HG02943 (cell line): ENCODE measurements at regions not wholly inside any gene's neighbourhood (a gene's known extent, or its start where the extent isn't known, plus 50 kb on each side); places are given as distances from the start of the nearest gene placed in this dataset.

Experiments
- ATAC-seq: cut with Tn5 transposase; IDR thresholded peaks from one replicate; pipeline ENCODE4 v1.9.1; 2021; ENCODE audit warnings: mild to moderate bottlenecking, low read depth, moderate library complexity; ENCODE audit not compliant: unreplicated experiment

DNA sequence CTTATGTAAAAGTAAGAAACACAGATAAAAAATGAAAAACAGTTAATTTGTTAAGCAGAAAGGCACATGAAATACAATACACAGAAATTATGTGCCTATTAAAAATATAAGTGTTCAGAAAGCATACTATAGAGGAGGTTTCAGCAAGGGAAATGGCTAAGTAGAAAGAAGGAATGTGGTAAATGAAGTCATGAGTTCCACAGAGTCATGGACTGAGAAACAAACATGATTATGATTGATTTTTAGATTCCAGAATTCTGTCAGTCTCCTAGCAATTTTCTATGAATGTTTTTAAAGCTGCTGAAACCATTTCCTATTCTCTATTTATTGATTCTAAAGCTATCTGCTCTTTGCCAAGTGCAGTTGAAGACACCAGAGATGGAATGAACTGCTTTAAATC is 1398.4 kb downstream of the ARAP2 start:
- no peak for ATAC-seq

GRCh38 chr4:34850421-34850820 is 1393.9 kb downstream of the ARAP2 start:
- no peak for ATAC-seq

DNA sequence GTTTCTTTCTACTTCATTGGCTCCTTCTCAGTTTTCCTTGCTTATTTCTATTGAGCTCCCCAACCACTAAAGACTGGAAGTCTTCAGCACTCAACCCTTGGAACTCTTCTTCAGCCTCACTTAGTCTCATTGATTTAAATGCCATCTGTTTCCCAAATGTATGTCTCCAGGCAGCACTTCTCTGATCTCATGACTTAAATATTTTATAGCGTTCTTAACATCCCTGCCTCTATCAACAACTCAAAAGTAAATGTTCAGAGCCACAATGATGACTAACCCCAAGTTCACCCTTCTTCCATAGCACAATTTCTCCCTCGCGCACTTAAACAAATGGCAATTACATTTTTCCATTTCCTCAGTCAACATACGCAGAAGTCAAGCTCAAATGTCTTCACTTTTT is 1393.3 kb downstream of the ARAP2 start:
- ATAC-seq: no peak

DNA sequence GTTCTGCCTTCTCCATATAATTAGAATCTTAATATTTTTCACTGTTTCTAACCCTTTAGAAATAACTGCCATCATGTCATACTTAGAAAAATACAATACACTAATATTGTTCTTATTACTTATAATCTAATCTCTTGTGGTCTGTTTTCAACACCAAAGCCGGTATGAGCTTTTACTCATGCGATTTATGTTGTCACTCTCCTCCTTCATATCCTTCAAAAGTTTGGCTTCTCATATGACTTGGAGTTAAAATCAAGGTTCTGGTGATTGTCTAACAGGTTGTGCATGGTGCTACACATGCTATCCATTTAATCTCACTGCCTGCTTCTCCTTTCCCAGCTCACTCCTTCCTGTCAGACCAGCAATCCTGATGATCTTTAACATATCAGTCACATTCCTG is 1392.9 kb downstream of the ARAP2 start:
- no peak for ATAC-seq

- no peak for ATAC-seq
Measured at GRCh38 chr4:34854451-34854850, 1389.9 kb downstream of the ARAP2 start.

GRCh38 chr4:34861666-34862065 is 1382.6 kb downstream of the ARAP2 start:
- ATAC-seq: no peak

DNA sequence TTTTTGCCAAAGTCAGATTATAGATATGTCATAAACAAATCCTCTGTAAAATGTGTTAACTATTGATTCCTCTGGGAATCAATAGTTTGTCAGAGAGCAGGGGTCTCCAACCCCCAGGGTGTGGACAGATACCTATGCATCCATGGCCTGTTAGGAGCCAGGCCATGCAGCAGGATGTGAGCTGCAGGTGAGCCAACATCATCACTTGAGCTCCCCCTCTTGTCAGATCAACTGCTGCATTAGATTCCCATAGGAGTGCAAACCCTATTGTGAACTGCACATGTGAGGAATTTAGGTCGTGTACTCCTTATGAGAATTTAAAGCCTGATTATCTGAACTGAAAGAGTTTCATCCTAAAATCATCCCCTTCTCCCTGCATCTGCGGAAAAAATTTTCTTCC is 1365.4 kb downstream of the ARAP2 start:
- no peak for ATAC-seq

DNA sequence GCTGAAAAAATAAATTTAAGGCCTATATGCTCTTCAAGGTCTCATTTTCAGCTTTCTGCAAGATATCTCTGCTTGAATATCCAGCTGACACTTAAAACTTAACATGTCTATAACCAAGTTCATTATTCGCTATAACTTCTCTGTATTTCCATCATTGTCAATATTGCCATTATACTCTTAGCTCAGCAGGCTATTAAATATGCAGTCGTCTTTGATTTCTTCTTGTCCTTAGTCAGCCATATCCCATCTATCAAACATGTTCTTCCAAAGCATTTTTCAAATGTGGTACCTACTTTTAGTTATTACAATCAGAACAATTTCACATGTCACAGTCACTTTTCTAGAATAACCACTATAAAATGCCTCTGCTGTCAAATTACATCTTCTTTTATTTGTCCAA is 1364.1 kb downstream of the ARAP2 start:
- no peak for ATAC-seq

DNA sequence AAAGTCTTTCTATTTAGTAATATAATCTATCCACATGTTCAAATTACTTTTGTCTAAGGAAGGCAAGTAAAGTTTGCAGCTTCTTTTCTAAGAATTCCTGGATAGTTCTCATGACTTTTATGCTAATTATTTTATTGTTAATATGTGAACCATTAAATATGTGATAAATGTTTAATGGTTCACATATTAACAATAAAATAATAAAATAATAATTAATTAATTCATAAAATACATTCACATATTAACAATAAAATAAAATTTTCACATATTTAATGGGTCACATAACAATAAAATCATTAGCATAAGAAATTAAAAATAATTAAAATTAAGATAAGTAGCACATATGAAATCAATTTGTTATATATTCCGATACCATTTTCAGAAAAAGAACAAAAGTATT is 1352.4 kb downstream of the ARAP2 start:
- no peak for ATAC-seq

- no peak for ATAC-seq
Measured at GRCh38 chr4:34893382-34893781, 1350.9 kb downstream of the ARAP2 start.

DNA sequence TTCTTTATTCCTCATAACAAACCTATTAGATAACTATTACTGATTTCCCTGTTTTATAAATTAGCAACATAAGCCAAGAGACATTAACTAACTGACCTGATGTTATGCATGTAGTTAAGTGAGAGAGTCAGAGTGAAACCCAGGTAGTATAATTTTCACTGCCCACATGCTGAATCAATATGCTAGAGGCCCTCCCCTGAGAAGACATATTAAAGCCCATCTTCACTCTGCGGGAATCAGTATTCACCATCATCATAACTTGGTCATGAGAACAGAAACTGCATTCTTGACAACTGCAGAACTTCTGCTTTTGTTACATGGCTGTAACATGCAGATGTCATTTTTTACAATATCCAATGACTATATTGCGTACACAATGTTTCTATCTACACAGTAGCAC is 1324.3 kb downstream of the ARAP2 start:
- no peak for ATAC-seq

DNA sequence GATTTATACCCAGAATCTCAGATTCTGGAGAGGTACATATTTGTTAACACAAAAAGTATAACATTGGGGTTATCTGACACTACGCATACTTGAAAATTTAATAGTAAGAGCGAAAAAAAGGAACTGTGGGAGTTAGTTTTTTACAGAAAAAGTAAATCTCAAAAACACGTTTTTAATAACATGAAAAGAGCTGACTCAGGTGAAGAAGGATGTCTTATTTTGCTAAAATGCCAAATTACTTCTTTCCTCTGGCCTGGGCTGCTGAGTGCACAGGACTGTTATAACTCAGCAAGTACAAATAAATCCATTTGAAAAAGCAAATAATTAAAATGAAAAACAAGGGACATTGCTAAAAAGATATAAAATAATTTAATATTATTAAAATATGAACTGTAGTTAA is 1322.9 kb downstream of the ARAP2 start:
- no peak for ATAC-seq

GRCh38 chr4:34922325-34922724 is 1322.0 kb downstream of the ARAP2 start:
- ATAC-seq: no peak

- no peak for ATAC-seq
Measured at GRCh38 chr4:34932591-34932990, 1311.7 kb downstream of the ARAP2 start.

DNA sequence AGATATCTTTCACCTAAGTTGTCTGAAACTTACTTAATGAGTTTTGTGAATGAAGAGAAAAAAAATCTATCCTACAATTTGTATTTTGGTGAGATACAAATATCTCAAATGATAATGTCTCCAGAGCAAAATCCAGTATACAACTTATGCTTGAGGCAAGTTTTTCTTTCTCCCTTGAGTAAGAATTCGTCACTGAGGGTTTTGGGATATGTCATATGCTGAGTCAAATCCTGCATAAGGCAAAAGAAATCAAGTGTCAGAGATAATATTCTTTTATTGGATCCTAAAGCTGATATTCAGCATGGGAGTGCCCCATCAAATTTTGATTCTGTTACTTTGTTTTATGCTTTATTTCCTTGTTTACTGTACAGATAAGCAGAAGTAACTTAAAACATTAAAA is 1308.6 kb downstream of the ARAP2 start:
- no peak for ATAC-seq

DNA sequence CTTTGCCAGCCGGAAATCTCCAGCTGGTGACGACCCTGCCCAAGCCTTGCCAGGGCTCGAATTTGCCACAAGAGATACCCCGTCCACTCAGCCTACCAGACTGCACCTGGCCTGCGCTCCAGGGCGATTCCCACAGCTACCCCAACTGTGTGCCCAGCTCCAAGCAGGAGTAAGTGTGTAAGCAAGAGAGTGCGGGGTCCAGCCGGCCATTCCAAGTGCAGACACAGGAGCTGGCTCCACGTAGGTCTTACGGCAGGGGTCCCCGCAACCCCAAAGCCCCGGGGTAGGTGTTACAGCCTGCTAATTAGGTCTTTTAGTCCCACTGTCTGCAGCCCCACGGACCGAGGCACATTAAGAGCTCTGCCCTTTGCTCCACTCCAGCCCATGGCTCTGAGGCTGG is 1305.2 kb downstream of the ARAP2 start:
- no peak for ATAC-seq

DNA sequence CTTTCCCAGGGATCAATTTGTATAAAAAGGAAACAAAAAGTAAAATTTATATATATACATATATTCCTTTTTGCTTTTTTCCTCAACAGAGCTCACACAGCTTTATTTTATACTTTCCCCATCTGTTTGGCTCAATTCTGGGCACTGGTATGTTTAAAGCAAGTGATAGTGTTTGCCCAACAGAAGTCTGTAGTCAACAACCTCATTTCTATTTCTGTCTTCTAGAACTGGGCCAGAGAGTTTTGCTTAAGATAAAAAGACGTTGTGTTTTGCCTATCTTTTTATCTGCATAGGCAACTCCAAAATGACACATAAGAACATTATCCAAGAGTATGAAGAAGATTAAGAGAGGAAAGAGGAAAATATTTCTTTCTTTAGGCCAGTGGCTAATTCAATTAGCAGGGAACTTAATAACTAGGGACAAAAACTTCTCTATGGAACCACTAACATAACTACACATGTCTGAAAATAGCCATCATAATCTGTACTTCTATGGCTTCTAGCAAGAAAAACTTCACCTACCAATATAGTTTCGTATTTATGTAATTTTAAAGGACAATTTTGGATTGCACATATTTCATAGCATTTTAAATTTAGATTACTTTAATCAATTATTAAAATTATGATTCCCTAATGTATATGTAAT is 1300.5 kb downstream of the ARAP2 start:
- ATAC-seq: no peak

- no peak for ATAC-seq
Measured at GRCh38 chr4:34950926-34951325, 1293.4 kb downstream of the ARAP2 start.

GRCh38 chr4:34953145-34953799 is 1291.0 kb downstream of the ARAP2 start:
- no peak for ATAC-seq

GRCh38 chr4:34964613-34965012 is 1279.7 kb downstream of the ARAP2 start:
- ATAC-seq: no peak

DNA sequence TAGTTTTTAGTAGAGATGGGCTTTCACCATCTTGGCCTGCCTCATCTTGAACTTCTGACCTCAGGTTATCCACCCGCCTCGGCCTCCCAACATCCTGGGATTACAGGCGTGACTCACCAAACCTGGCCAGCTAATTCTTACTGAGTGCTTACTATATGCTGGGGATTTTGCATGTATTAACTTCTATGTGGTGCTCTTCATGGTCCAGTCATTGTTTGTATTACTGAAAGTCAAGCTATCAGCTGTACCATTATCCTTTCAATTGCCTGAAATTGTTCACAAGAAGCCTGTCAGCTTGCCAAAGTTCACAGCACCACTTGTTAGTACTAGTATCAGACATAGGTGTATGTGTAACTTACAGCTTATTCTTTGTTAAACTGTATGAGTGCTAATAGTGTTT is 1272.1 kb downstream of the ARAP2 start:
- ATAC-seq: no peak

GRCh38 chr4:34973650-34974312 is 1270.5 kb downstream of the ARAP2 start:
- no peak for ATAC-seq
